ENCODE measurements at regions not wholly inside any gene's neighbourhood (a gene's known extent, or its start where the extent isn't known, plus 50 kb on each side); places are given as distances from the start of the nearest gene placed in this dataset.

GRCh38 chr2:79223539-79223938 lies 64.0 kb upstream of the REG3A start:
- DNase-seq (ENCODE audit: low read depth in 2 of 2), result no peak
- TF ChIP-seq, protein P1, sequence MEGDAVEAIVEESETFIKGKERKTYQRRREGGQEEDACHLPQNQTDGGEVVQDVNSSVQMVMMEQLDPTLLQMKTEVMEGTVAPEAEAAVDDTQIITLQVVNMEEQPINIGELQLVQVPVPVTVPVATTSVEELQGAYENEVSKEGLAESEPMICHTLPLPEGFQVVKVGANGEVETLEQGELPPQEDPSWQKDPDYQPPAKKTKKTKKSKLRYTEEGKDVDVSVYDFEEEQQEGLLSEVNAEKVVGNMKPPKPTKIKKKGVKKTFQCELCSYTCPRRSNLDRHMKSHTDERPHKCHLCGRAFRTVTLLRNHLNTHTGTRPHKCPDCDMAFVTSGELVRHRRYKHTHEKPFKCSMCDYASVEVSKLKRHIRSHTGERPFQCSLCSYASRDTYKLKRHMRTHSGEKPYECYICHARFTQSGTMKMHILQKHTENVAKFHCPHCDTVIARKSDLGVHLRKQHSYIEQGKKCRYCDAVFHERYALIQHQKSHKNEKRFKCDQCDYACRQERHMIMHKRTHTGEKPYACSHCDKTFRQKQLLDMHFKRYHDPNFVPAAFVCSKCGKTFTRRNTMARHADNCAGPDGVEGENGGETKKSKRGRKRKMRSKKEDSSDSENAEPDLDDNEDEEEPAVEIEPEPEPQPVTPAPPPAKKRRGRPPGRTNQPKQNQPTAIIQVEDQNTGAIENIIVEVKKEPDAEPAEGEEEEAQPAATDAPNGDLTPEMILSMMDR (IDR thresholded peaks at IDR 0.05; ENCODE audit: low read depth, low read length), result no peak
- no peak overlapping the region for H3K4me3 ChIP-seq (replicated peaks in 1 of 2; ENCODE audit: low read depth in 2 of 2, low read length in 2 of 2)

- TF ChIP-seq, protein P1 (IDR thresholded peaks at IDR 0.05; ENCODE audit: low read depth, low read length), result peak; percentile 70
- H3K4me3 ChIP-seq (replicated peaks in 1 of 2; ENCODE audit: low read depth in 2 of 2, low read length in 2 of 2), result no peak overlapping the region
- DNase-seq (ENCODE audit: low read depth in 2 of 2), result peak; percentile 43 to 68
Measured at GRCh38 chr2:79219383-79219988, 59.9 kb upstream of the REG3A start.

GRCh38 chr2:79210274-79210917 lies 50.8 kb upstream of the REG3A start:
- no peak overlapping the region for H3K4me3 ChIP-seq (replicated peaks in 1 of 2; ENCODE audit: low read depth in 2 of 2, low read length in 2 of 2)
- DNase-seq (ENCODE audit: low read depth in 2 of 2), result no peak
- TF ChIP-seq, protein P1 (IDR thresholded peaks at IDR 0.05; ENCODE audit: low read depth, low read length), result no peak

Measured in cardiac fibroblast (primary cell).